Keratinocyte (primary cell): ENCODE measurements at regions not wholly inside any gene's neighbourhood (a gene's known extent, or its start where the extent isn't known, plus 50 kb on each side); places are given as distances from the start of the nearest gene placed in this dataset.

Experiments used
- DNase-seq: peaks from one replicate; pipeline ENCODE4 v3.0.0-alpha.2; 2011; ENCODE audit warnings: low read depth, missing footprints, low spot score
- FAIRE-seq: peaks from 2 replicates; lab custom pipeline; 2011; peaks lifted over from hg19 to GRCh38; lab: Jason Lieb, UNC
- H2AFZ ChIP-seq: 2 replicates; pipeline ENCODE4 v1.6.0; 2012; ENCODE audit warnings: low read length, control low read depth, inconsistent platforms; ENCODE audit not compliant: control insufficient read depth
- H3K27ac ChIP-seq: 2 replicates; pipeline ENCODE4 v1.5.1; 2011; ENCODE audit warnings: low read length; ENCODE audit not compliant: control insufficient read depth, insufficient read depth
- H3K27me3 ChIP-seq: 3 replicates; pipeline ENCODE4 v1.6.0; 2011; ENCODE audit warnings: low read length; ENCODE audit not compliant: control insufficient read depth, insufficient read depth; ENCODE audit errors: extremely low read depth
- H3K36me3 ChIP-seq, 2 experiments: 2 replicates in 1 of 2; 3 replicates in 1 of 2; pipeline ENCODE4 v1.5.1; 2011; ENCODE audit warnings: low read length in 2 of 2, mild to moderate bottlenecking in 1 of 2; ENCODE audit not compliant: control insufficient read depth in 2 of 2, insufficient read depth in 2 of 2; ENCODE audit errors: extremely low read depth in 1 of 2
- H3K4me1 ChIP-seq: 3 replicates; pipeline ENCODE4 v1.5.1; 2011; ENCODE audit warnings: low read length; ENCODE audit not compliant: control insufficient read depth, insufficient read depth; ENCODE audit errors: extremely low read depth
- H3K4me2 ChIP-seq: 3 replicates; pipeline ENCODE4 v1.6.0; 2011; ENCODE audit warnings: low read depth, low read length; ENCODE audit not compliant: control insufficient read depth, insufficient read depth; ENCODE audit errors: extremely low read depth
- H3K4me3 ChIP-seq, 3 experiments: fragments of 200-600 bp in 1 of 3; sonication (generic) in 1 of 3; 2 replicates in 2 of 3; 3 replicates in 1 of 3; pipeline ENCODE4 v1.5.1; 2011 to 2016; ENCODE audit warnings: low read length in 3 of 3, mild to moderate bottlenecking in 3 of 3, control low read depth in 2 of 3, inconsistent platforms in 1 of 3, low read depth in 1 of 3, mixed read lengths in 1 of 3, mixed run types in 1 of 3, moderate library complexity in 1 of 3; ENCODE audit not compliant: control insufficient read depth in 2 of 3, insufficient read depth in 2 of 3; ENCODE audit errors: extremely low read depth in 1 of 3
- H3K79me2 ChIP-seq: 2 replicates; pipeline ENCODE4 v1.6.0; 2012; ENCODE audit warnings: low read length; ENCODE audit not compliant: control insufficient read depth, insufficient read depth
- H3K9ac ChIP-seq: 3 replicates; pipeline ENCODE4 v1.6.0; 2011; ENCODE audit warnings: low read length; ENCODE audit not compliant: control insufficient read depth, insufficient read depth; ENCODE audit errors: extremely low read depth
- H3K9me1 ChIP-seq: 3 replicates; pipeline ENCODE4 v1.6.0; 2011; ENCODE audit warnings: low read length; ENCODE audit not compliant: control insufficient read depth, insufficient read depth; ENCODE audit errors: extremely low read depth
- H3K9me3 ChIP-seq: 2 replicates; pipeline ENCODE4 v1.5.1; 2012; ENCODE audit warnings: low read depth, low read length; ENCODE audit not compliant: control insufficient read depth
- H4K20me1 ChIP-seq: 3 replicates; pipeline ENCODE4 v1.6.0; 2011; ENCODE audit warnings: low read length; ENCODE audit not compliant: control insufficient read depth, insufficient read depth; ENCODE audit errors: extremely low read depth
- EZH2 ChIP-seq: IDR thresholded peaks from one replicate; pipeline ENCODE4 v1.6.1; 2012; ENCODE audit warnings: inconsistent platforms, mild to moderate bottlenecking, low read length, moderate library complexity
- dilution Hi-C: fragments of 300-500 bp; cut with MboI; formaldehyde crosslinking; loops from one replicate; pipeline ENCODE4 v1.7.0; 2020; ENCODE audit warnings: low sequenced_read_pairs; ENCODE audit not compliant: extremely low pct_ligation_motif_present
- TF ChIP-seq, protein P1 (sequence below), 3 experiments: IDR thresholded peaks in 1 of 3; conservative IDR thresholded peaks in 1 of 3; optimal IDR thresholded peaks in 1 of 3; 2 replicates in 2 of 3; 3 replicates in 1 of 3; pipeline versions ENCODE3 to v1.5.1; 2011; ENCODE audit warnings: low read length in 3 of 3, mild to moderate bottlenecking in 3 of 3, moderate library complexity in 2 of 3, control low read depth in 1 of 3, inconsistent platforms in 1 of 3; ENCODE audit not compliant: insufficient read depth in 2 of 3; ENCODE audit errors: extremely low read depth in 1 of 3

DNA sequence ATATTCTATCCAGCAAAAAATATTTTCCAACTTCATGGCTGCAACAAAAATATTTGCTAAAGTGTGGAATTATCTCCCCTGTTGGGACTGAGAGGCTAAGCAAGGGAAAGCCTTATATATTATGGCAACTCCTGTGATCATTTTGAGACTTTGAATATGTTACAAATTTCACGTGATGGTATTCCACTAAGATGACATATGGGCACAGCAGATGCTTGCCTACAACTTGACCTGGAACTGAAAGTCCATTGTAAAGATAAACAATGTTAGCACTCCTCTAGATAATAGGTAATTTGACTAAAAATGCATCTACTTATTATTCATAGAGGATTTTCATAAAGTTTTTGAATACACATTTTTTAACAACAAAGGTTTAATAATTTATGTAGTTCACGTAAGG, 1141.5 kb upstream of the CDH6 start:
- no peaks in the 10 kb centered on the region for H3K79me2 ChIP-seq
- no peaks in the 10 kb centered on the region for H3K4me1 ChIP-seq
- H3K27me3 ChIP-seq: no peaks in the 10 kb centered on the region
- H2AFZ ChIP-seq: no peak overlapping the region
- H3K9ac ChIP-seq: no peak overlapping the region
- no peaks in the 10 kb centered on the region for H3K9me3 ChIP-seq
- H4K20me1 ChIP-seq: no peaks in the 10 kb centered on the region
- H3K9me1 ChIP-seq: no peaks in the 10 kb centered on the region
- TF ChIP-seq EZH2: no peak
- TF ChIP-seq, protein P1, sequence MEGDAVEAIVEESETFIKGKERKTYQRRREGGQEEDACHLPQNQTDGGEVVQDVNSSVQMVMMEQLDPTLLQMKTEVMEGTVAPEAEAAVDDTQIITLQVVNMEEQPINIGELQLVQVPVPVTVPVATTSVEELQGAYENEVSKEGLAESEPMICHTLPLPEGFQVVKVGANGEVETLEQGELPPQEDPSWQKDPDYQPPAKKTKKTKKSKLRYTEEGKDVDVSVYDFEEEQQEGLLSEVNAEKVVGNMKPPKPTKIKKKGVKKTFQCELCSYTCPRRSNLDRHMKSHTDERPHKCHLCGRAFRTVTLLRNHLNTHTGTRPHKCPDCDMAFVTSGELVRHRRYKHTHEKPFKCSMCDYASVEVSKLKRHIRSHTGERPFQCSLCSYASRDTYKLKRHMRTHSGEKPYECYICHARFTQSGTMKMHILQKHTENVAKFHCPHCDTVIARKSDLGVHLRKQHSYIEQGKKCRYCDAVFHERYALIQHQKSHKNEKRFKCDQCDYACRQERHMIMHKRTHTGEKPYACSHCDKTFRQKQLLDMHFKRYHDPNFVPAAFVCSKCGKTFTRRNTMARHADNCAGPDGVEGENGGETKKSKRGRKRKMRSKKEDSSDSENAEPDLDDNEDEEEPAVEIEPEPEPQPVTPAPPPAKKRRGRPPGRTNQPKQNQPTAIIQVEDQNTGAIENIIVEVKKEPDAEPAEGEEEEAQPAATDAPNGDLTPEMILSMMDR (optimal IDR thresholded peaks at IDR 0.05 in 1 of 3, IDR thresholded peaks at IDR 0.05 in 1 of 3, conservative IDR thresholded peaks at IDR 0.05 in 1 of 3; ENCODE audit: extremely low read depth in 1 of 3, insufficient read depth in 2 of 3, low read length in 3 of 3): no peak
- no peak overlapping the region for H3K27ac ChIP-seq
- H3K4me3 ChIP-seq: no peak overlapping the region
- no peaks in the 10 kb centered on the region for H3K36me3 ChIP-seq
- no peak overlapping the region for H3K4me2 ChIP-seq
- FAIRE-seq (no peak), DNase-seq (no peak)
- dilution Hi-C loops: no loop called here

GRCh38 chr5:30050056-30050815, 1143.2 kb upstream of the CDH6 start:
- no peak for DNase-seq
- H3K36me3 ChIP-seq: no peaks in the 10 kb centered on the region
- H3K4me2 ChIP-seq: no peak overlapping the region
- H3K9me3 ChIP-seq: no peaks in the 10 kb centered on the region
- H3K9me1 ChIP-seq: no peaks in the 10 kb centered on the region
- H3K4me1 ChIP-seq: no peaks in the 10 kb centered on the region
- H3K4me3 ChIP-seq: no peak overlapping the region
- H3K27ac ChIP-seq: no peak overlapping the region
- dilution Hi-C loops: no loop called here
- no peak overlapping the region for H2AFZ ChIP-seq
- TF ChIP-seq, protein P1 (optimal IDR thresholded peaks at IDR 0.05 in 1 of 3, IDR thresholded peaks at IDR 0.05 in 1 of 3, conservative IDR thresholded peaks at IDR 0.05 in 1 of 3; ENCODE audit: extremely low read depth in 1 of 3, insufficient read depth in 2 of 3, low read length in 3 of 3): no peak
- no peak for TF ChIP-seq EZH2
- no peaks in the 10 kb centered on the region for H3K27me3 ChIP-seq
- H4K20me1 ChIP-seq: no peaks in the 10 kb centered on the region
- FAIRE-seq: no peak
- no peaks in the 10 kb centered on the region for H3K79me2 ChIP-seq
- no peak overlapping the region for H3K9ac ChIP-seq
